ENCODE measurements at regions not wholly inside any gene's neighbourhood (a gene's known extent, or its start where the extent isn't known, plus 50 kb on each side); places are given as distances from the start of the nearest gene placed in this dataset.

DNA sequence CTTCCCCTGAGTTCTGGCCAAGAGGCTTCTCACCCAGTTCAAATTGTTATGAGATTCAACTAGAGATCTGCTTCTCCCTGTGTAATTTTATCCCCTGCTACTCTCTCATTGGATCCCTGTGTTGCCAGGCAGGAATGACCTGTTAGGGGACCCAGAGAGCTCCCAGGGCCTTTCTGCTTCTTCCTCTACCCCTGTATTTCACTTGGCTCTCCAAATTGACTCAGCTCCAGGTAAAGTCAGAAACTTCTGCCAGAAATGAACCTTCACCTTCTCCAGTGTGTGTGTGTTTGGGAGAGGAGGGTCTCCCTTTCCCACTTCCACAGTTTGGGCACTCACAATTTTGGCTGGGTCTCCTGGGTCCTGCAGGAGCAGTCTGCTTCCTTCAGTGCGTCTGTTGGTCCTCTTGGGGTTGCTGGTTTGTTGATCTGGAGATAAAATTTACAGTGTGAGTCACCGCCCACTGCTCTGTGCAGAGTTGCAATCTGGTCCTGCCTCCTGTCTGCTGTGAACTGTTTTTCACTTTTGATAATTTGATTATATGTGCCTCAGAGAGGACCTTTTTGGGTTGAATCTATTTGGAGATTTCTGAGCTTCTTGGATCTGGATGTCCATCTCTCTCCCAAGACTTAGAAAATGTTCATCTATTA lies 112.4 kb upstream of the EDA2R start:
- TF ChIP-seq POLR2A (IDR thresholded peaks at IDR 0.05; ENCODE audit: low read depth, low read length) (no peak), TAF1 (IDR thresholded peaks at IDR 0.05; ENCODE audit: borderline replicate concordance, low read depth, low read length) (no peak), POLR2AphosphoS5 (IDR thresholded peaks at IDR 0.05; ENCODE audit: low read depth, low read length) (no peak)
